Activated CD4-positive, alpha-beta T cell treated with anti-CD3 and anti-CD28 coated beads for 36 hours (primary cell): ENCODE measurements at regions not wholly inside any gene's neighbourhood (a gene's known extent, or its start where the extent isn't known, plus 50 kb on each side); places are given as distances from the start of the nearest gene placed in this dataset.
"Not testable (repeated sequence)": the region's sequence is repeated elsewhere in the genome, so short reads cannot be mapped to it uniquely, and the experiment has no call there.

Experiments used
- ATAC-seq: fragments of 200-7000 bp; cut with Tn5 transposase; one replicate; pipeline ENCODE4 v1.10.0; 2021; ENCODE audit warnings: mild to moderate bottlenecking, moderate library complexity
- CTCF ChIA-PET: fragments of 350-600 bp; sonication (Branson Sonifier 250); formaldehyde crosslinking; loops from one replicate; lab custom pipeline; 2021; ENCODE audit warnings: antibody characterized with exemption; lab: Charles Lee
- POLR2A ChIA-PET: fragments of 350-600 bp; sonication (Branson Sonifier 250); formaldehyde crosslinking; loops from one replicate; lab custom pipeline; 2021; ENCODE audit warnings: antibody characterized with exemption, inconsistent platforms; lab: Charles Lee
- DNase-seq: peaks from one replicate; pipeline ENCODE4 v3.0.0-alpha.2; 2020
- H3K27ac Mint-ChIP-seq: one replicate; pipeline ENCODE4 v1.8.0; 2021; ENCODE audit warnings: mixed read lengths
- H3K27me3 Mint-ChIP-seq: one replicate; pipeline ENCODE4 v1.8.0; 2021; ENCODE audit warnings: mixed read lengths
- H3K36me3 Mint-ChIP-seq: one replicate; pipeline ENCODE4 v1.8.0; 2021; ENCODE audit warnings: low read depth, mixed read lengths
- H3K4me1 Mint-ChIP-seq: one replicate; pipeline ENCODE4 v1.8.0; 2021; ENCODE audit warnings: mixed read lengths
- H3K4me3 Mint-ChIP-seq: one replicate; pipeline ENCODE4 v1.8.0; 2021; ENCODE audit warnings: mild to moderate bottlenecking, moderate library complexity, mixed read lengths
- H3K9me3 Mint-ChIP-seq: one replicate; pipeline ENCODE4 v1.8.0; 2021; ENCODE audit warnings: low read depth, mixed read lengths
- intact Hi-C, 2 experiments: fragments of 100-400 bp; cut with DNase I in 1 of 2; cut with micrococcal nuclease in 1 of 2; formaldehyde crosslinking; loops; one replicate each; pipeline versions ENCODE4 v1.14.2 to v1.15.1; 2022 to 2024; cut with DNase I, micrococcal nuclease

- H3K27me3 Mint-ChIP-seq, intact Hi-C loops, POLR2A ChIA-PET, CTCF ChIA-PET, H3K9me3 Mint-ChIP-seq, H3K36me3 Mint-ChIP-seq, DNase-seq, H3K4me1 Mint-ChIP-seq, H3K27ac Mint-ChIP-seq, H3K4me3 Mint-ChIP-seq, ATAC-seq: not testable (repeated sequence)
Measured at GRCh38 chr1:228611707-228612106, 123.6 kb upstream of the RHOU start.

DNA sequence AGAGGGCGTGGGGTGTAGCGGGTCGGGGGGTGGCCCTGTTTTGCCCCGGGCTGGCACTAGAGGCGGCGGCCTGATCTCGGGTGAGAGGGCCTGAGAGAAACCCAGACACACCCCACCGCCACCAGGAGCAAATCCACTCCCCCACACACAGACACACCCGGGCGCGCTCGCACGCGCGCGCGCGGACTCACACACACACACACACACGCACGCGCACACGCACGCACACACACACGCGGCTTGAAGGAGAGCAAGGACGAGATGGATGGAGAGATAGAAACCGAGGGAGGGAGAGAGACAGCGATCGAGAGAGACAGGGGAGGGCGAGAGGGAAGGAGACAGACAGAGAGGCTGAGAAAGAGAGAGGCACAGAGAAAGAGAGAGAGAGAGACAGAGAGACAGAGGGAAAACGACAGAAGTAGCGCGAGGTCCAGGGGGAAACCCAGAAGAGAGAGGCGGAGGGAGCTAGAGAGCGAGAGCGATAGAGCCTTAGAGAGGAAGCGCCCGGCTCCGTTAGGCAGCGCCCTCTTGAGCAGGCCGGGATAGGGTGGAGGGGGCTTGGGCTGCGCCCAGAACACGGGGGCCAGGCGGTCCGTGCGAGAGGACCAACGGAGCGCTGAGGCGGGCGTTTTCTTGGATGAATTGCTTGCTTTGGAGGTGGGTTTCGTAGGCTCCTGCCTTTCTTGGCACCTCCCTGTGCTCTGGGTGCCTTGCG is 113.1 kb upstream of the RHOU start:
- CTCF ChIA-PET, H3K4me1 Mint-ChIP-seq, H3K9me3 Mint-ChIP-seq, H3K27ac Mint-ChIP-seq, ATAC-seq, H3K4me3 Mint-ChIP-seq, intact Hi-C loops, H3K36me3 Mint-ChIP-seq, POLR2A ChIA-PET, DNase-seq, H3K27me3 Mint-ChIP-seq: not testable (repeated sequence)

DNA sequence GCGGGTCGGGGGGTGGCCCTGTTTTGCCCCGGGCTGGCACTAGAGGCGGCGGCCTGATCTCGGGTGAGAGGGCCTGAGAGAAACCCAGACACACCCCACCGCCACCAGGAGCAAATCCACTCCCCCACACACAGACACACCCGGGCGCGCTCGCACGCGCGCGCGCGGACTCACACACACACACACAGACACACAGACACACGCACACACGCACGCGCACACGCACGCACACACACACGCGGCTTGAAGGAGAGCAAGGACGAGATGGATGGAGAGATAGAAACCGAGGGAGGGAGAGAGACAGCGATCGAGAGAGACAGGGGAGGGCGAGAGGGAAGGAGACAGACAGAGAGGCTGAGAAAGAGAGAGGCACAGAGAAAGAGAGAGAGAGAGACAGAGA is 108.8 kb upstream of the RHOU start:
- POLR2A ChIA-PET, H3K27ac Mint-ChIP-seq, DNase-seq: not testable (repeated sequence)

GRCh38 chr1:228632858-228633257 is 102.4 kb upstream of the RHOU start:
- ATAC-seq, H3K36me3 Mint-ChIP-seq, H3K27ac Mint-ChIP-seq, H3K9me3 Mint-ChIP-seq, H3K4me3 Mint-ChIP-seq, POLR2A ChIA-PET, H3K27me3 Mint-ChIP-seq, intact Hi-C loops, CTCF ChIA-PET, DNase-seq, H3K4me1 Mint-ChIP-seq: not testable (repeated sequence)

More for the DNA sequence above, 108.8 kb upstream of the RHOU start:
- H3K9me3 Mint-ChIP-seq, H3K4me1 Mint-ChIP-seq, H3K4me3 Mint-ChIP-seq, H3K27me3 Mint-ChIP-seq, intact Hi-C loops, CTCF ChIA-PET, ATAC-seq, H3K36me3 Mint-ChIP-seq: not testable (repeated sequence)

- DNase-seq = peak; percentile 71
- CTCF ChIA-PET, H3K36me3 Mint-ChIP-seq, ATAC-seq, H3K4me3 Mint-ChIP-seq, H3K27me3 Mint-ChIP-seq, POLR2A ChIA-PET, H3K9me3 Mint-ChIP-seq, intact Hi-C loops, H3K27ac Mint-ChIP-seq, H3K4me1 Mint-ChIP-seq: not testable (repeated sequence)
Measured at GRCh38 chr1:228635304-228635703, 100.0 kb upstream of the RHOU start.

- H3K4me3 Mint-ChIP-seq, CTCF ChIA-PET, H3K27me3 Mint-ChIP-seq, H3K4me1 Mint-ChIP-seq, POLR2A ChIA-PET, intact Hi-C loops, DNase-seq, H3K36me3 Mint-ChIP-seq, H3K9me3 Mint-ChIP-seq, H3K27ac Mint-ChIP-seq, ATAC-seq: not testable (repeated sequence)
Measured at GRCh38 chr1:228637529-228637928, 97.8 kb upstream of the RHOU start.

GRCh38 chr1:228646717-228647522 is 88.4 kb upstream of the RHOU start:
- Mint-ChIP-seq H3K4me1 (peaks cover 24% of the 10 kb centered on the region), H3K27me3 (peaks cover 39% of the 10 kb centered on the region), H3K27ac (peak overlapping the region; percentile 85), H3K9me3 (no peaks in the 10 kb centered on the region), H3K4me3 (peak overlapping the region; percentile 80), H3K36me3 (no peaks in the 10 kb centered on the region)
- DNase-seq (peak; percentile 67), ATAC-seq (peak; percentile 80)
- POLR2A ChIA-PET = no interaction called here
- CTCF ChIA-PET = no interaction called here
- intact Hi-C loops = no loop called here

GRCh38 chr1:228647523-228648444 is 87.5 kb upstream of the RHOU start:
- intact Hi-C loops = no loop called here
- H3K4me3 Mint-ChIP-seq = peak overlapping the region; percentile 80
- peaks cover 43% of the 10 kb centered on the region for H3K27me3 Mint-ChIP-seq

DNA sequence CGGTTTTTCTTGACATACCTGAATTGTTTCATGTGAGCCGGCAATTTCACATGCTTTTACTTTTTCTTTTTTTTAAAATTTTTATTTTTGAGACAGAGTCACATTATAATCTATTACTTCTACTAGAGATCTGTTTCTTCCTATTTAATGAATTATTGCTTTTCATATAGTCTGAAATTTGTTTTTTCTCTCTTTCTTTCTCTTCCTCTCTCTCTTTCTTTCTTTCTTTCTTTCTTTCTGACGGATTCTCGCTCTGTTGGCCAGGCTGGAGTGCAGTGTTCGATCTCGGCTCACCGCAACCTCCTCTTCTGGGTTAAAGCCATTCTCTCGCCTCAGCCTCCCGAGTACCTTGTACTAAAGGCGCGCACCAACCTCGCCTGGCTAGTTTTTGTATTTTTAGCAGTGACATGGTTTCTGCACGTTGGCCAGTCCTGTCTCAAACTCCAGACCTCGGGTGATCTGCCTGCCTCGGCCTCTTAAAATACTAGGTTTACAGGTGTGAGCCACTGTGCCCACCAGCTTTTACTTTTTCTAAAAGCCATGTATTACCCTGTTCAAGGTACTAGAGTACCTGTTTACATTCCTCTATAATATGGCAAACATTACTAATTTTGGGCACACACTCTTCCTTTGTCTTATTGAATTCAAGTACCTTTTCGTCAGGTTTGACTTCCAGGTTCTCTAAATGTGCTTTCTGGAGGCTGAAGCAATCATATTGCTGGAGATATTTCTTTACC is 86.5 kb upstream of the RHOU start:
- H3K9me3 Mint-ChIP-seq = no peaks in the 10 kb centered on the region
- no peak for DNase-seq
- intact Hi-C loops = no loop called here
- H3K4me3 Mint-ChIP-seq = peak overlapping the region; percentile 80
- H3K27ac Mint-ChIP-seq = no peak overlapping the region
- CTCF ChIA-PET = no interaction called here
- H3K27me3 Mint-ChIP-seq = peaks cover 46% of the 10 kb centered on the region
- no peaks in the 10 kb centered on the region for H3K36me3 Mint-ChIP-seq
- POLR2A ChIA-PET = no interaction called here
- H3K4me1 Mint-ChIP-seq = peaks cover 24% of the 10 kb centered on the region
- no peak for ATAC-seq

More at GRCh38 chr1:228647523-228648444, 87.5 kb upstream of the RHOU start:
- POLR2A ChIA-PET = no interaction called here
- Mint-ChIP-seq H3K36me3 (no peaks in the 10 kb centered on the region), H3K4me1 (peaks cover 24% of the 10 kb centered on the region), H3K9me3 (no peaks in the 10 kb centered on the region), H3K27ac (peak overlapping the region; percentile 65)
- DNase-seq = peak; percentile 49
- CTCF ChIA-PET = interaction anchor here (0.6 kb wide), 1 partner anchor 969 kb away, joined by 4 read pairs; no protein-coding TSS in a partner anchor
- ATAC-seq = peak; percentile 40

DNA sequence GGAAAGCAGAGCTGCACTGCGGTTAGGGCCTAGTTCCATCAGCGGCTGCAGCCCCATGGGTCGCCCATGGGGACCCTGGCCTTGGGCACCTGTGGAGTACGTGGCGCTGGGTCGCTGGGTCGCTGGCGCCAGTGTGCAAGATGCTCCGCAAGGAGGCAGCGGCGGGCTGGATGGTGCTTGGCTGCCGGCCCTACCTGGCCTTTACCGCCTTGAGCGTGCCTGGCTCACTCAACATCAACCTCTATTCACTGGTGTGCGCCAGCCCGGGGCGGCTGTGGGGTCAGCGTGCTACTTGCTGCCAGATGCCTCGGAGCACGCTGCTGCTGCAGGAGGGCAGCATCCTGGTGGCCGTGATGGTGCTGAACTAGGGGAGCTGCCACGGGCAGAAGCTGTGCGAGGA is 85.1 kb upstream of the RHOU start:
- CTCF ChIA-PET = interaction anchor here (1.0 to 1.1 kb wide), 2 partner anchors 15 to 577 kb away, joined by 3 to 5 read pairs; no protein-coding TSS in a partner anchor
- DNase-seq (peak; percentile 46), ATAC-seq (no peak)
- H3K9me3 Mint-ChIP-seq = no peaks in the 10 kb centered on the region
- peaks cover 24% of the 10 kb centered on the region for H3K4me1 Mint-ChIP-seq
- H3K27ac Mint-ChIP-seq = no peak overlapping the region
- intact Hi-C loops = no loop called here
- no peaks in the 10 kb centered on the region for H3K36me3 Mint-ChIP-seq
- no peak overlapping the region for H3K4me3 Mint-ChIP-seq
- peaks cover 49% of the 10 kb centered on the region for H3K27me3 Mint-ChIP-seq
- POLR2A ChIA-PET = no interaction called here
